ENCODE measurements at regions not wholly inside any gene's neighbourhood (a gene's known extent, or its start where the extent isn't known, plus 50 kb on each side); places are given as distances from the start of the nearest gene placed in this dataset.

GRCh38 chr3:187989575-187990153 lies 164.3 kb upstream of the LPP start:
- Histone ChIP-seq H3K4me2 (ENCODE audit: low read length) (no peak overlapping the region), H3K9me2 (ENCODE audit: insufficient read depth) (no peaks in the 10 kb centered on the region), H3K4me1 (ENCODE audit: control insufficient read depth in 1 of 2, insufficient read depth in 2 of 2, low read length in 2 of 2) (peaks cover 0 to 22% of the 10 kb centered on the region in 2 experiments; a peak in 2 of 4 replicates), H3K4me3 (replicated peaks in 1 of 2; ENCODE audit: low read depth in 1 of 2, low read length in 2 of 2) (no peak overlapping the region), H2AFZ (ENCODE audit: low read depth, low read length, poor library complexity, severe bottlenecking) (no peak overlapping the region), H3K9ac (ENCODE audit: low read length) (no peak overlapping the region), H3K27me3 (ENCODE audit: insufficient read depth, low read length) (no peaks in the 10 kb centered on the region), H4K20me1 (ENCODE audit: insufficient read depth) (no peaks in the 10 kb centered on the region), H3K79me2 (ENCODE audit: insufficient read depth, low read length) (no peaks in the 10 kb centered on the region), H3K27ac (ENCODE audit: low read depth, low read length) (no peak overlapping the region), H3K36me3 (ENCODE audit: control insufficient read depth in 1 of 2, insufficient read depth in 2 of 2, low read length in 2 of 2) (no peaks in the 10 kb centered on the region), H3K9me3 (ENCODE audit: control insufficient read depth in 1 of 2, insufficient read depth in 1 of 2, low read depth in 1 of 2, low read length in 2 of 2) (no peaks in the 10 kb centered on the region)
- no peak for TF ChIP-seq SRF (IDR thresholded peaks at IDR 0.05; ENCODE audit: low read depth)
- no peak for TF ChIP-seq YY1 (IDR thresholded peaks at IDR 0.05; ENCODE audit: extremely low read depth, insufficient replicate concordance, low read depth, low read length)
- no peak for TF ChIP-seq CEBPB (IDR thresholded peaks at IDR 0.05; ENCODE audit: low read depth)
- TF ChIP-seq ATF3 (IDR thresholded peaks at IDR 0.05) = no peak
- TF ChIP-seq CTCF (IDR thresholded peaks at IDR 0.05 in 2 of 3, conservative IDR thresholded peaks at IDR 0.05 in 1 of 3; ENCODE audit: borderline replicate concordance in 1 of 3, insufficient read depth in 1 of 3, low read depth in 2 of 3, low read length in 2 of 3) = no peak
- no peak for TF ChIP-seq EGR1 (IDR thresholded peaks at IDR 0.05; ENCODE audit: low read depth)
- TF ChIP-seq JUND (IDR thresholded peaks at IDR 0.05) = no peak
- TF ChIP-seq EZH2 (IDR thresholded peaks at IDR 0.05) = no peak
- no peak for TF ChIP-seq ZNF274 (IDR thresholded peaks at IDR 0.05; ENCODE audit: low read depth, low read length)
- TF ChIP-seq RAD21 (IDR thresholded peaks at IDR 0.05; ENCODE audit: low read depth) = no peak
- TF ChIP-seq EZH2phosphoT487 (IDR thresholded peaks at IDR 0.05; ENCODE audit: borderline replicate concordance) = no peak
- TF ChIP-seq POLR2A (IDR thresholded peaks at IDR 0.05; ENCODE audit: borderline replicate concordance, extremely low read depth, insufficient read depth, insufficient read length) = no peak
- TF ChIP-seq FOSL1 (IDR thresholded peaks at IDR 0.05; ENCODE audit: low read depth) = no peak
- TF ChIP-seq REST (IDR thresholded peaks at IDR 0.05; ENCODE audit: low read depth) = no peak
- no peak for TF ChIP-seq SIN3A (IDR thresholded peaks at IDR 0.05; ENCODE audit: low read depth)
- TF ChIP-seq CBX3 (IDR thresholded peaks at IDR 0.05; ENCODE audit: low read depth) = no peak
- no peak for TF ChIP-seq ZFX (IDR thresholded peaks at IDR 0.05)
- no peak for TF ChIP-seq TCF7L2 (IDR thresholded peaks at IDR 0.05; ENCODE audit: borderline replicate concordance, extremely low read depth, insufficient read depth, insufficient read length)
- no peak for TF ChIP-seq ELF1 (IDR thresholded peaks at IDR 0.05; ENCODE audit: borderline replicate concordance, low read depth)
- TF ChIP-seq MAX (IDR thresholded peaks at IDR 0.05) = no peak
- no TSS peak for BruUV-seq (replicated peaks)
- RAD21 ChIA-PET (ENCODE audit: low non-redundant PET in 1 of 2, low total read pairs in 2 of 2, uncharacterized antibody in 2 of 2, unreplicated experiment in 2 of 2) = no interaction called here
- POLR2A ChIA-PET = no interaction called here
- intact Hi-C loops (cut with micrococcal nuclease) = no loop called here
- CTCF ChIA-PET = no interaction called here
- ATAC-seq (no peak), DNase-seq (ENCODE audit: low read depth, low spot score) (no peak)

Measured in HCT116 (cell line).